22Rv1 (cell line): ENCODE measurements at regions not wholly inside any gene's neighbourhood (a gene's known extent, or its start where the extent isn't known, plus 50 kb on each side); places are given as distances from the start of the nearest gene placed in this dataset.

Experiments
- CTCF ChIP-seq: fragments of 450-650 bp; IDR thresholded peaks from 2 replicates; pipeline ENCODE4 v1.5.1; 2017; ENCODE audit warnings: mild to moderate bottlenecking
- ZFX ChIP-seq: fragments of 450-650 bp; IDR thresholded peaks from 2 replicates; pipeline ENCODE4 v1.6.1; 2017; ENCODE audit warnings: antibody characterized with exemption, borderline replicate concordance

GRCh38 chr14:51575349-51576116 is 76.2 kb upstream of the FRMD6 start:
- TF ChIP-seq CTCF (no peak), ZFX (no peak)
